Stromal cell of bone marrow (primary cell): ENCODE measurements at regions not wholly inside any gene's neighbourhood (a gene's known extent, or its start where the extent isn't known, plus 50 kb on each side); places are given as distances from the start of the nearest gene placed in this dataset.

ENCODE experiments used
- DNase-seq: peaks from one replicate; pipeline ENCODE4 v3.0.0-alpha.2; 2012; ENCODE audit warnings: low read depth

GRCh38 chr11:131301306-131301705, 69.1 kb upstream of the NTM start:
- DNase-seq = no peak

DNA sequence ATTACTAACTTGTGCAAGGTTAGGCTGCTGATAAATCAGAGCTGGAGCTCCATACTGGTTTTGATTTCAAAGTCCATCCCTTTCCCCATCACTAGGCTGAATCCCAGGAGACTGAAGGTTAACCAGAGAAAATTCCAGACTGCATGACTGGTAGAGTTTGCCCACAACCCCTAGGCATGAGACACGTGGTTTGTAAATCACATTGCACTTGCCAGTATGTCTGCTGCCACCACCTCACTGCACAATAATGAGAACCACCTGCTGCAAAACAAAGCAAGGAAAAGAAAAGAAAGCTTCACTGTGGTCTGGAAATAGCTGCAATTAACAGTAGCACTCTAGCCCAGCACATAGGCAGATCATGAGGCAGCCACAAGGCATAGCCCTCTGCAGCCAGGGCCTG, 67.6 kb upstream of the NTM start:
- DNase-seq = peak; percentile 3

DNA sequence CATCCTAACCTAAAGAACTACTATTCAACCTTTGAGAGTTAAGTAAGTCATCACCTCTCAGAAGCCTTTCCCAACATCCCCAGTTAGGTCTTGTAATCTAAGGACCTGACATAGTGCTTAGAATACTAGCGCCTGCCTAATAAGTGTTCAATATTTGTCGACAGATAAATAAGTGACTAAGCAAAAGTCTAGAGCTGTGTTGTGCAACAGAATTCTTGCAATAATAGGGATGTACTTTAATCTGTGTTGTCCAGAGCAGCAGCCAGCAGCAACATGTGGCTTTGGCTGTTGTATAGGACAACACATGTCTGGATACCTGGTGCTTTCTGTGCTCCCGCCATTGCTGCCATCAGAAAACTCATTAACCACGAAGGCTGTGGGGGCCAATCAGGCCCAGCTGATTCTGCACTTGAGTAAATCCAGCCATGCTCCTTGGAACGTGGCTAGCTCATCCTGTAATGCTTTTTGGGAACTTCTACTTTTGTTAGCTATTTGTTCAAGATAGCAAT, 66.8 kb upstream of the NTM start:
- no peak for DNase-seq

DNA sequence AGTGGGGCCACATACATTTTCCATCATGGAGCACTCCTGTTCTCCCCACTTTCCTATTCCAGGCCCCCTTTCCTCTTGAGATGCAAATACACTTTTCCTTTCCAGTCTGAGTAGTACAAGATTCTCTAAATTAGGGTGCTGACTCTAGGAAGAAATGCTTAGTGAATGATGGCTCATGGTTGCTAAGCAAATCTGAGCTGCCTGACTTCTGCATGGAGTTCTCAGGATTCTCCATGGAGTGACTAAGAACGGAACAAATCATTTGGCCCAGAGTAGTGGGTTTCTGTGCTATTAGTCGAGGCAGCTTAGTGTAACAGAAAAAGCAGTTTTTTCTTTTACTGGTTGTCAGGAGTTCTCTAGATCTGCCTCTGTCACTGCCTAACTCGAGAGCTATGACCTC, 65.4 kb upstream of the NTM start:
- DNase-seq = no peak

DNA sequence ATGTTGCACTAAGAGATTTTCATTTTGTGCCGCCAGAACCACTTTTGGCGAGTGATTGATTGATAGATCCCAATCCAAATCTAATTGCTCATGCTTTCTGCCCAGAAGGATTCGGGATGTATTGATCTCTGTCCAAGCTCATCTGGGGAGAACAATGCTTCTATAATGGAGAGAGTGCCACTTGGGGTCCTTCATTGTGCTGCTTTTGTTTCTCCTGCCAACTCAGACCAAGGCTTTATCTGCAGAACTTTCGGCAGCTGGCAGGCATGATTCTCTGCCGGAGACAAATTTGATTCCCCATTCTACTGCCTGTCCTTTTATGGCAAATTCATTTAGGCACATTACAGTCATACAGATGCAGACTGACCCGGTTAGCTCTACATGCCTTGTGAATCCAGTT, 62.9 kb upstream of the NTM start:
- DNase-seq = no peak

- no peak for DNase-seq
Observed at GRCh38 chr11:131309776-131310175, 60.6 kb upstream of the NTM start.

DNA sequence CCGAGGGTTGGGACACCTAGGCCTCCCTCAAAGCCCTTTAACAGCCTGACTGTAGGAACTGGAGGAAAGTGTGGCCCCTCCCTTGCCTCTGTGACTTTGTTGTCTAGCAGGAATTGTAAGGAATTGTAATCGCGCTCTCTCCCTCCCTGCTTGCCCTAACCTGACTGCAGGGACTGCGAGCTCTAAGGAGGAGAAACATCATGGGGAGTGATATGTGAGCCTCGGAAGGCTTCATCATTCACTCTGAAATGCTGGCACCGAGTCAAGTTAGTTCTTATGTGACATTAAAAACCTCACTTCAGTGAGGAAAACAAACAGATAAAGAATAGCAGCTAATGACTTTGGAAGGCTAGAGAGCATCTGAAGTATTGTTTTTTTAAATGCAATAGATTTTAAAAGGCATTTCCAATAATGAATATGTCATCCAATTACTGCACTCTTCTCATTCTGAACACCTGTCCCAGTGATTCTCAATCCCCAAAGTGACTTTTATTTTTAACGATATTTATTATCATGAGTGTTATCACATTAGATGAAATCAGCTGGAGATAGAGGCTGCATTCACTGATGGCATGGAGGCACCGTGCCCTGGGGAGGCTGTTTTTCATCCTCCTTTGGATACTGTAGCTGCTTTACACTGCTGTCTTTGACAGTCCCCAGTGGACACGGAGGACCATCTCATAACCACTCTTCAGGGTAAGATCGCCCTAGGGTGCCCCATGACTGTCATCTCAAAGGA, 58.5 kb upstream of the NTM start:
- no peak for DNase-seq
